Adipocyte (in vitro differentiated cells): ENCODE measurements at regions not wholly inside any gene's neighbourhood (a gene's known extent, or its start where the extent isn't known, plus 50 kb on each side); places are given as distances from the start of the nearest gene placed in this dataset.

Experiments
- DNase-seq: peaks from one replicate; pipeline ENCODE4 v3.0.0-alpha.2; 2015; ENCODE audit warnings: low read depth
- H3K27me3 ChIP-seq: replicated peaks from 2 replicates; pipeline ENCODE4 v1.7.0; 2013; ENCODE audit warnings: mild to moderate bottlenecking, low read length, moderate library complexity; ENCODE audit not compliant: control insufficient read depth, insufficient read depth
- H3K36me3 ChIP-seq: 2 replicates; pipeline ENCODE4 v1.7.0; 2013; ENCODE audit warnings: low read length, mild to moderate bottlenecking, moderate library complexity; ENCODE audit not compliant: control insufficient read depth, insufficient read depth, severe bottlenecking
- H3K4me1 ChIP-seq: 2 replicates; pipeline ENCODE4 v1.7.0; 2013; ENCODE audit warnings: mild to moderate bottlenecking, low read length, moderate library complexity; ENCODE audit not compliant: control insufficient read depth, insufficient read depth
- H3K4me3 ChIP-seq: 2 replicates; pipeline ENCODE4 v1.7.0; 2013; ENCODE audit warnings: mild to moderate bottlenecking, low read length, moderate library complexity
- H3K9ac ChIP-seq: 2 replicates; pipeline ENCODE4 v1.7.0; 2013; ENCODE audit warnings: mild to moderate bottlenecking, low read length, moderate library complexity
- H3K9me3 ChIP-seq: 2 replicates; pipeline ENCODE4 v1.7.0; 2013; ENCODE audit warnings: mild to moderate bottlenecking, low read length, moderate library complexity; ENCODE audit not compliant: control insufficient read depth

DNA sequence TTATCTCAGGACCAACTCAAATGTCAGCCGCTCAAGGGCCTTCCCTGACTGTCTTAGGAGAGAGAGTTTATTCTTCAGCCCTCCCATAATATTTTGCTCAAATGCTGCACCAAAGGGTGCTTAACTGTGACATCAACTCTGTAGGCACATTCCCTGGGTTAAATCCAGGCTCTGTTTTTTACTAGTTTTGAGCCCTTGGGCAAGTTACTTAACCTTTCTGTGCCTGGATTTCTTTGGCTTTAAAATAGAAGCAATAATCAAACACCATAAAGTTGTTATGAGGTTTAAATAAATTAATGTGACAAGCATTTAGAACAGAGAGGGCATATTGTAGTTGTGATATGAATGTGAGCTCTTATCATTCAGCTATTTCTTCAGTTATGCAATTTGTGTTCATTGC is 54.2 kb upstream of the LIMCH1 start:
- Histone ChIP-seq H3K36me3 (no peaks in the 10 kb centered on the region), H3K4me3 (no peak overlapping the region), H3K27me3 (no peaks in the 10 kb centered on the region), H3K4me1 (no peaks in the 10 kb centered on the region), H3K9ac (no peak overlapping the region), H3K9me3 (no peaks in the 10 kb centered on the region)
- no peak for DNase-seq

DNA sequence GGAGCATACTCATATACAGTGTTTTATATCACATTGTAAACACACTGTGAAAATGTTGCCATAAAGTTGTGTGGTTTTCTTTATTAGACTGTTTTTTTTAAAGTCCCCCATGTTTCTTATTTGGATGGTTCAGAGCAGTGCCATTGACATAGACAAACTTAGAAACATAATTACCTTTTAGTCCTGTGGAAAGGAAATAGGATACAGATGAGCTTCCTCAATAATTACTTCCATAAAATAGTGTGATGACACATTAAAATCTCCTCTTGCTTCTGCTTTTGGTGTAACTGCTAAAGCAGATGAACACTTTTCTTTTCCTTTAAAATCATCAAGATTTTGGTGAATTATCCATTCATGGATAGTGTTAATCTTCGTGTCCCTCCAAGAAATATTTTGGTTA is 52.9 kb upstream of the LIMCH1 start:
- H3K36me3 ChIP-seq: no peaks in the 10 kb centered on the region
- no peak overlapping the region for H3K4me3 ChIP-seq
- H3K9me3 ChIP-seq: no peaks in the 10 kb centered on the region
- no peaks in the 10 kb centered on the region for H3K4me1 ChIP-seq
- H3K9ac ChIP-seq: no peak overlapping the region
- no peaks in the 10 kb centered on the region for H3K27me3 ChIP-seq
- DNase-seq: no peak

GRCh38 chr4:41487868-41488440 is 50.0 kb upstream of the LIMCH1 start:
- no peaks in the 10 kb centered on the region for H3K9me3 ChIP-seq
- no peak overlapping the region for H3K4me3 ChIP-seq
- no peak for DNase-seq
- no peaks in the 10 kb centered on the region for H3K36me3 ChIP-seq
- H3K27me3 ChIP-seq: no peaks in the 10 kb centered on the region
- no peaks in the 10 kb centered on the region for H3K4me1 ChIP-seq
- H3K9ac ChIP-seq: no peak overlapping the region
